ENCODE measurements at regions not wholly inside any gene's neighbourhood (a gene's known extent, or its start where the extent isn't known, plus 50 kb on each side); places are given as distances from the start of the nearest gene placed in this dataset.
"Not testable (repeated sequence)": the region's sequence is repeated elsewhere in the genome, so short reads cannot be mapped to it uniquely, and the experiment has no call there.

DNA sequence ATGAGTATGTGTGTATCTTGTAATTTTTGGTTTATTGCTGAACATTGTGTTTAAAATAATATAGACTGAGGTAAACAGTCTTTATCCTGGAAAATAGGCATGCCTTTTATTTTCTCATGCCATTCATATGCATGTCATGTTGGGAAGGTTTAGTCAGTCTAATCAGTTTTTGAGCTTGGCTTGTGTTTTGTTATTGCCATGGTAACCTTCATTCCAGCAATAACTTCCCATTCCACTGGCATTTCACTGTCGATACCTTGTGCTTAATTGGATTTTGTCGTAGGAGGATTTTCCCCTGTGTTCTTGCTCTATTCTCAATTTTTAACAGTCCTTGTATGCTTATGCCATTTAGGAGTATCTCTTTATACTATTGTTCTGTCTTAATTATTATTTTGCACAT, 563.6 kb downstream of the TTLL7 start:
- not testable (repeated sequence) for H3K27me3 ChIP-seq (ENCODE audit: insufficient read depth, low read length); H4K20me1 ChIP-seq (ENCODE audit: insufficient read depth, low read length); H3K9me3 ChIP-seq (ENCODE audit: low read depth, low read length); H3K79me2 ChIP-seq (ENCODE audit: insufficient read depth, low read length); DNase-seq (ENCODE audit: insufficient read length, low spot score, missing footprints); H3K4me3 ChIP-seq (ENCODE audit: insufficient read depth, low read length); H3K4me1 ChIP-seq (ENCODE audit: insufficient read depth, low read length); H3K4me2 ChIP-seq (ENCODE audit: insufficient read depth, low read length); H2AFZ ChIP-seq (ENCODE audit: low read length); H3K27ac ChIP-seq (ENCODE audit: low read depth, low read length); H3K36me3 ChIP-seq (ENCODE audit: insufficient read depth, low read length)

DNA sequence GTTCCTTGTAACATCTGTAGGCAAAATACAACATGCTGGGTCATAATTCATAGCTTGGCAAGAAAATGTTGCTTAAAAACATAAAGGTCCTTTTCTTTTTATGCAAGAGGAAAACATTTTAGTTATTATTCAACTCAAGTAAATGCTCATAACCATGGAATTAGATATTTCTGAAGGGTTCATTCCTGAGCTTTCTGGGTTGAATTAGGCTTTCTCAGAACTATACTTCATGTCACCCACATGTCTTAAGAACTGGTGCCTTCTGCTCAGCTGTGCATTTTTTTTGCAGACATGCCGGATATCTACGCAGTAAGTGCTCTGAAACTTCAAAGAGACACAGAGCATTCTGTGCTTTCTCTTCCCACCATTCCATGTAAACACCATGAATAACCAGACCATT, 571.4 kb downstream of the TTLL7 start:
- not testable (repeated sequence) for H3K4me2 ChIP-seq (ENCODE audit: insufficient read depth, low read length); H3K9me3 ChIP-seq (ENCODE audit: low read depth, low read length); H3K4me1 ChIP-seq (ENCODE audit: insufficient read depth, low read length); H3K27ac ChIP-seq (ENCODE audit: low read depth, low read length); DNase-seq (ENCODE audit: insufficient read length, low spot score, missing footprints); H4K20me1 ChIP-seq (ENCODE audit: insufficient read depth, low read length); H3K4me3 ChIP-seq (ENCODE audit: insufficient read depth, low read length); H2AFZ ChIP-seq (ENCODE audit: low read length); H3K27me3 ChIP-seq (ENCODE audit: insufficient read depth, low read length); H3K36me3 ChIP-seq (ENCODE audit: insufficient read depth, low read length); H3K79me2 ChIP-seq (ENCODE audit: insufficient read depth, low read length)

DNA sequence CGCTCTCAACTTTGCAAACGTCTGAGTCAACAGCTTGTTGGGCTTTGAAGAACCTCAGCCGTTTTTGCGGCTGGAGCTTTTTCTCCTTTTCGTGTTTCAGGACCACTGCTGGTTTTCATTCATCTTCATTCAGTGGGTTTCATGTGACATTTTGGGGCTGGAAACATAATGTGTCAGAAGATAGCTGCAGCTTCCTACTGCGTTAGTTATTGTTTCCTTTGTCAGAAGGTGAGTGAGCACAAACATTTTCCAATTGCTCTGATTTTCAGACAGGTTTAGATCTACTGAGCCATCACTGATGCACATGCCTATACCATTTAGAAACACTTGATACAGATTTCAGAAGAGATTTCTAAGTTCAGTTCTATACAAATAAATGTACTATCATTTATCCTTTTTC, 575.5 kb downstream of the TTLL7 start:
- not testable (repeated sequence) for DNase-seq (ENCODE audit: insufficient read length, low spot score, missing footprints); H3K27me3 ChIP-seq (ENCODE audit: insufficient read depth, low read length)

DNA sequence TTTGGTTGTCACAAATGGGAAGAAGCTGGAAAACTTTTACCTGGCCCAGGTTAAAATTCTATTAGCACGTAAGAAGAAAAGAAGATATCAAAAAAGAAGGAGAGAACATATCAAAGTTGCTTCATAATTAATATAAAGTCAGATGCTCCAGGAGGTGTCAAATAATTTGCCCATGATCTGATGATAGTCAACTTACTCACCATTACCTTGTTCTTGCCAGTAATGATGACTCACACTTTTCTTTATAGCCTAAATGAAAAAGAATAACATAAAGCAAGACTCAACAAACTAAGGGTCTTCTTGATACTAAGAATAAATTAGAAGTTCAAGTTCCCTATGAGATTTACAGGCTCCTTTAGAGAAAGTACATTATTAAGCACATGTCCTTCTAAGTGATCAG, 580.4 kb downstream of the TTLL7 start:
- Histone ChIP-seq H3K4me2 (ENCODE audit: insufficient read depth, low read length) (no peak overlapping the region), H3K36me3 (ENCODE audit: insufficient read depth, low read length) (no peaks in the 10 kb centered on the region), H4K20me1 (ENCODE audit: insufficient read depth, low read length) (no peaks in the 10 kb centered on the region), H3K4me3 (ENCODE audit: insufficient read depth, low read length) (no peak overlapping the region), H3K79me2 (ENCODE audit: insufficient read depth, low read length) (no peaks in the 10 kb centered on the region), H3K27ac (ENCODE audit: low read depth, low read length) (no peak overlapping the region), H3K27me3 (ENCODE audit: insufficient read depth, low read length) (no peaks in the 10 kb centered on the region), H3K4me1 (ENCODE audit: insufficient read depth, low read length) (no peaks in the 10 kb centered on the region), H3K9me3 (ENCODE audit: low read depth, low read length) (no peaks in the 10 kb centered on the region), H2AFZ (ENCODE audit: low read length) (no peak overlapping the region)
- no peak for DNase-seq (ENCODE audit: insufficient read length, low spot score, missing footprints)
- TF ChIP-seq, protein P1, sequence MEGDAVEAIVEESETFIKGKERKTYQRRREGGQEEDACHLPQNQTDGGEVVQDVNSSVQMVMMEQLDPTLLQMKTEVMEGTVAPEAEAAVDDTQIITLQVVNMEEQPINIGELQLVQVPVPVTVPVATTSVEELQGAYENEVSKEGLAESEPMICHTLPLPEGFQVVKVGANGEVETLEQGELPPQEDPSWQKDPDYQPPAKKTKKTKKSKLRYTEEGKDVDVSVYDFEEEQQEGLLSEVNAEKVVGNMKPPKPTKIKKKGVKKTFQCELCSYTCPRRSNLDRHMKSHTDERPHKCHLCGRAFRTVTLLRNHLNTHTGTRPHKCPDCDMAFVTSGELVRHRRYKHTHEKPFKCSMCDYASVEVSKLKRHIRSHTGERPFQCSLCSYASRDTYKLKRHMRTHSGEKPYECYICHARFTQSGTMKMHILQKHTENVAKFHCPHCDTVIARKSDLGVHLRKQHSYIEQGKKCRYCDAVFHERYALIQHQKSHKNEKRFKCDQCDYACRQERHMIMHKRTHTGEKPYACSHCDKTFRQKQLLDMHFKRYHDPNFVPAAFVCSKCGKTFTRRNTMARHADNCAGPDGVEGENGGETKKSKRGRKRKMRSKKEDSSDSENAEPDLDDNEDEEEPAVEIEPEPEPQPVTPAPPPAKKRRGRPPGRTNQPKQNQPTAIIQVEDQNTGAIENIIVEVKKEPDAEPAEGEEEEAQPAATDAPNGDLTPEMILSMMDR (IDR thresholded peaks at IDR 0.05; ENCODE audit: extremely low read depth, low read depth, low read length): no peak

More for the DNA sequence above, 575.5 kb downstream of the TTLL7 start:
- H3K79me2 ChIP-seq (ENCODE audit: insufficient read depth, low read length); H3K4me1 ChIP-seq (ENCODE audit: insufficient read depth, low read length); H3K4me2 ChIP-seq (ENCODE audit: insufficient read depth, low read length); H3K27ac ChIP-seq (ENCODE audit: low read depth, low read length); H2AFZ ChIP-seq (ENCODE audit: low read length); H4K20me1 ChIP-seq (ENCODE audit: insufficient read depth, low read length); H3K36me3 ChIP-seq (ENCODE audit: insufficient read depth, low read length); H3K9me3 ChIP-seq (ENCODE audit: low read depth, low read length); H3K4me3 ChIP-seq (ENCODE audit: insufficient read depth, low read length): not testable (repeated sequence)

DNA sequence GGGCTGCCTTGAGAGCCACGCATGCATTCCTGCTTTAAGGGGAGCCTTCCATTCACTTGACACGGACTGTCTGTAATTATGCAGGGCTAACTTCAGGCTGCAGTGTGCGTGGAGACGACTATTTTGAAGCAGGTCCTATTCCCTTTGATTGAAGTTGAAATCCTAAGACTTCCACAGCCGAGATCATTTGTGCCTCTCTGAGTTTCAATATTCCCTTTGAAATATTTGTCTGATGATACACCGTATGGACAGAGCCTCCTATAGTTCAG, 585.2 kb downstream of the TTLL7 start:
- not testable (repeated sequence) for H4K20me1 ChIP-seq (ENCODE audit: insufficient read depth, low read length); DNase-seq (ENCODE audit: insufficient read length, low spot score, missing footprints); H2AFZ ChIP-seq (ENCODE audit: low read length); H3K9me3 ChIP-seq (ENCODE audit: low read depth, low read length); H3K4me2 ChIP-seq (ENCODE audit: insufficient read depth, low read length); H3K4me3 ChIP-seq (ENCODE audit: insufficient read depth, low read length); H3K27ac ChIP-seq (ENCODE audit: low read depth, low read length); H3K36me3 ChIP-seq (ENCODE audit: insufficient read depth, low read length); H3K79me2 ChIP-seq (ENCODE audit: insufficient read depth, low read length); H3K27me3 ChIP-seq (ENCODE audit: insufficient read depth, low read length); H3K4me1 ChIP-seq (ENCODE audit: insufficient read depth, low read length)

DNA sequence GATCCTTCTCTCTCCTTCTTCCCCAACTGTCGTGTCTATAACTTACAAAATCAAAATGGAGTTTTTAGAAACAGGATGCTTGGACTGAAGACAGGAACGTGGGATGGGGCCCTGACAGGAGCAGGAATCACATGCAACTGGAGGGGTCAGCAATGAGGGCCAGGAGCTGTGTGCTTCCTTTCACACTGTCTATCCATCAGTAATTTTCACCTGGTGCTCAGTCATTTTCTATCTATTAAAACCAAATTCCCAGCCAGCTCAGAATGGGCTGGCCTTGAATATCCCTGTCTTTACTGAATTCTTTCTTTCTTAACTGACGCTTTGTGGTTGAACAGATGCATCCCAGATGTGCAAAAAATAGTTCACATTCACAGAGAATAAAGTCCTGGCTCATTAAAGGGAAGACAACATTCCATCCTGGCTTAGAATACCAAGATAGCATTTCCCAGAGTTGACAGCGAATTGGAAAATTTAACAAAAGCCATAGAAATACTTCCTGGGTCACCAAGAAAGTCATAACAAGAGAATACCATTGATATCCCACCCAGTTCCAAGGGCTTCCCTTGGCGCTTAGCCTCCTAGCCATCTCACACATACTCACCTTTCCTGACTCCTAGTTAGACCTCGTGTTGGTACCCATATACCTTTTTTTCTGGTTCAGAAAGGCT, 588.1 kb downstream of the TTLL7 start:
- not testable (repeated sequence) for H3K27ac ChIP-seq (ENCODE audit: low read depth, low read length); H3K4me2 ChIP-seq (ENCODE audit: insufficient read depth, low read length); H3K4me1 ChIP-seq (ENCODE audit: insufficient read depth, low read length); H3K9me3 ChIP-seq (ENCODE audit: low read depth, low read length); H3K4me3 ChIP-seq (ENCODE audit: insufficient read depth, low read length); H3K27me3 ChIP-seq (ENCODE audit: insufficient read depth, low read length); H3K79me2 ChIP-seq (ENCODE audit: insufficient read depth, low read length); DNase-seq (ENCODE audit: insufficient read length, low spot score, missing footprints); H3K36me3 ChIP-seq (ENCODE audit: insufficient read depth, low read length); H4K20me1 ChIP-seq (ENCODE audit: insufficient read depth, low read length); H2AFZ ChIP-seq (ENCODE audit: low read length)

DNA sequence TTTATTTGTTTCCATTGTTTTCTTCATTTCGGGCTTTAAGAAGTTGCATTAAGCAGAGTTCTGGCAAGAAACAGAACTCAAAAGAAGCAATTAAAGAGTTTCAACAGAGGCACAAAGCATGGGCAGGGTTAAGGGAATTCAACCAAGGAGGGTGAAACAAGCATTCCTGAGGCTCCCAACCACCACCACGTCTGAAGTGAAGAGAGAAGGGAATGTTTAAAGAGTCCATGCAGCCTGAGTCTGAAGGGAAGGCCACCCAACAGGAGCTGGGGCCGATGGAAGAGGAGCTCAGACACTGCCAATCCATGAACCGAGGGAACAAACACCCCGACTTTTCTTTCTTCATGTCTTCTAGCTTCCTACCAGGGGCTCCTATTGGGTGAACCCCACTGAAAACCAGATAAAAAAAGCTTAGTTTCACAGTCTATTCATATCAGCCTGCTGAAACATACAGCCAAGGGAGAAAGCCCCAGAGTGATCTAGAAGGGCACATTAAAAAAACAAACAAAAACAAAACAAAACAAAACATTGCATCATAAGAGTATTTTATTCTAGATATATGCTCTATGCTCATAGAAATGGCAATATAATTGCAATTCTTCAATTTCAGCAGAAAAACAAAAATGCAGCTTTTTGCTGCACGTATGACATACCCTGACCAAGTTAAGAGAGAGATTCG, 592.1 kb downstream of the TTLL7 start:
- not testable (repeated sequence) for H3K4me1 ChIP-seq (ENCODE audit: insufficient read depth, low read length); H4K20me1 ChIP-seq (ENCODE audit: insufficient read depth, low read length); DNase-seq (ENCODE audit: insufficient read length, low spot score, missing footprints); H3K36me3 ChIP-seq (ENCODE audit: insufficient read depth, low read length); H3K4me2 ChIP-seq (ENCODE audit: insufficient read depth, low read length); H3K4me3 ChIP-seq (ENCODE audit: insufficient read depth, low read length); H2AFZ ChIP-seq (ENCODE audit: low read length); H3K27me3 ChIP-seq (ENCODE audit: insufficient read depth, low read length); H3K9me3 ChIP-seq (ENCODE audit: low read depth, low read length); H3K79me2 ChIP-seq (ENCODE audit: insufficient read depth, low read length); H3K27ac ChIP-seq (ENCODE audit: low read depth, low read length)

DNA sequence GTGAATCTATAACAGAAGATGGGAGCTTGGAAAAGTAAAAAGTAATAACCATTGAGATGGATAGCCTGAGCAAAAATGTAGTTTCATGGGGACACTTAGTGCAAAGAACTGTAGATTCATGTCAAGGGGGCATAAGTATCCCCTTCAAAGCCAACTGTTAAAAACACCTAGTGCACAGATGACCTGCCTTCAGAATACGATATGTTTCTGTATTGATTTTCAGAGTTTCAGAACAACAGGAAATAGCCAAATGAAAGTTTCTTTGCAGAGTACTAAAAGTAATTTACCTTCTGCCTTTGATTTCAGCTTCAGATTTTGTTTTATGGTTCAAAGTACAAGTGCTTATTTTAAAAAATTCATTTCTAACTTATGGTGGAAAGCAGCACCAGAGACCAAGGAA, 593.1 kb downstream of the TTLL7 start:
- not testable (repeated sequence) for H3K79me2 ChIP-seq (ENCODE audit: insufficient read depth, low read length); H2AFZ ChIP-seq (ENCODE audit: low read length); H3K27me3 ChIP-seq (ENCODE audit: insufficient read depth, low read length); DNase-seq (ENCODE audit: insufficient read length, low spot score, missing footprints); H3K36me3 ChIP-seq (ENCODE audit: insufficient read depth, low read length); H3K9me3 ChIP-seq (ENCODE audit: low read depth, low read length); H3K4me1 ChIP-seq (ENCODE audit: insufficient read depth, low read length); H3K27ac ChIP-seq (ENCODE audit: low read depth, low read length); H4K20me1 ChIP-seq (ENCODE audit: insufficient read depth, low read length); H3K4me2 ChIP-seq (ENCODE audit: insufficient read depth, low read length); H3K4me3 ChIP-seq (ENCODE audit: insufficient read depth, low read length)
